GM18909 (cell line): ENCODE measurements at regions not wholly inside any gene's neighbourhood (a gene's known extent, or its start where the extent isn't known, plus 50 kb on each side); places are given as distances from the start of the nearest gene placed in this dataset.
"Not testable (repeated sequence)": the region's sequence is repeated elsewhere in the genome, so short reads cannot be mapped to it uniquely, and the experiment has no call there.

Experiments
- ATAC-seq: cut with Tn5 transposase; IDR thresholded peaks from one replicate; pipeline ENCODE4 v1.9.1; 2021; ENCODE audit warnings: mild to moderate bottlenecking; ENCODE audit not compliant: unreplicated experiment, poor library complexity

- no peak for ATAC-seq
Measured at GRCh38 chr4:66032571-66032970, 362.3 kb upstream of the EPHA5 start.

GRCh38 chr4:66028668-66029067 is 358.4 kb upstream of the EPHA5 start:
- ATAC-seq: no peak

- no peak for ATAC-seq
Measured at GRCh38 chr4:66023061-66023460, 352.8 kb upstream of the EPHA5 start.

DNA sequence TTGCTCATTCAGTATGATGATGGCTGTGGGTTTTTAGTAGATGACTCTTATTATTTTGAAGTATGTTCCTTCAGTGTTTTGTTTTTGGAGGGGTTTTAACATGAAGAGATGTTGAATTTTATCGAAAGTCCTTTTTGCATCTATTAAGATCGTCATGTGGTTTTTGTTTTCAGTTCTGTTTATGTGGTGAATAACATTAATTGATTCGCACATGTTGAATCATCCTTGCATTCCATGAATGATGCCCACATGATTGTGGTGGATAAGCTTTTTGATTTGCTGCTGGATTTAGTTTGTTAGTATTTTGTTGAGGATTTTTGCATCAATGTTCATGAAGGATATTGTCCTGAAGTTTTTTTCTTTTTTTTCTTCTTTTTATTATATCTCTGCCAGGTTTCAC is 347.4 kb upstream of the EPHA5 start:
- no peak for ATAC-seq

GRCh38 chr4:66016240-66016639 is 346.0 kb upstream of the EPHA5 start:
- ATAC-seq: no peak

- no peak for ATAC-seq
Measured at GRCh38 chr4:66014146-66014765, 344.0 kb upstream of the EPHA5 start.

GRCh38 chr4:66000510-66001117 is 330.3 kb upstream of the EPHA5 start:
- no peak for ATAC-seq

GRCh38 chr4:65999518-65999871 is 329.2 kb upstream of the EPHA5 start:
- ATAC-seq: no peak

DNA sequence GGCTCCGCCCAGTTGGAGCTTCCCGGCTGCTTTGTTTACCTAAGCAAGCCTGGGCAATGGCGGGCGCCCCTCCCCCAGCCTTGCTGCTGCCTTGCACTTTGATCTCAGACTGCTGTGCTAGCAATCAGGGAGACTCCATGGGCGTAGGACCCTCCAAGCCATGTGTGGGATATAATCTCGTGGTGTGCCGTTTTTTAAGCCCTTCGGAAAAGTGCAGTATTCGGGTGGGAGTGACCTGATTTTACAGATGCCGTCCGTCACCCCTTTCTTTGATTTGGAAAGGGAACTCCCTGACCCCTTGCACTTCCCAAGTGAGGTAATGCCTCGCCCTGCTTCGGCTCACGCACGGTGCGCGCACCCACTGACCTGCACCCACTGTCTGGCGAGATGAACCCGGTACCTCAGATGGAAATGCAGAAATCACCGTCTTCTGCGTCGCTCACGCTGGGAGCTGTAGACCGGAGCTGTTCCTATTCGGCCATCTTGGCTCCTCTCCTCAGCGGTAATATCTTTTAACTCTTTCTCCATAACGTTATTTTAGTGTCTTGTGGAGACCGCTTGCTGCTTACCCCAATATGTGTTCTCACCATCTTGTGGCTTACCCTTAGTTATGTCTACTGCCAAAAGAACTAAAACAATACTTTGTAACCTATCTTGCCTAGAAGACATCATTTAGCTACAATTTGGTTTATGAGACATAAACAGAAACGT is 328.7 kb upstream of the EPHA5 start:
- not testable (repeated sequence) for ATAC-seq

- ATAC-seq: no peak
Measured at GRCh38 chr4:65983061-65983460, 312.8 kb upstream of the EPHA5 start.

DNA sequence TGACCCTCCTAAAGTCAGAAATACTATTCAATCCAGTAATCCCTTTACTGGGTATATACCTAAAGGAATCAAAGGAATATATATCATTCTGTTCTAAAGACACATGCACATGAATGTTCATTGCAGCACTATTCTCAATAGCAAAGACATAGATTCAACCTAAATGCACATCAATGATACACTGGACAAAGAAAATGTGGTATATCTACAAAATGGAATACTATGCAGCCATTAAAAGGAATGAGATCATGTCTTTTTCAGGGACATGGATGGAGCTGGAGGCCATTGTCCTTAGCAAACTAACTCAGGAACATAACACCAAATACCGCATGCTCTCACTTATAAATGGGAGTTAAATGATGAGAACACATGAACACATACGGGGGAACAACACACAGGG is 306.0 kb upstream of the EPHA5 start:
- no peak for ATAC-seq

GRCh38 chr4:65973186-65973585 is 302.9 kb upstream of the EPHA5 start:
- no peak for ATAC-seq

DNA sequence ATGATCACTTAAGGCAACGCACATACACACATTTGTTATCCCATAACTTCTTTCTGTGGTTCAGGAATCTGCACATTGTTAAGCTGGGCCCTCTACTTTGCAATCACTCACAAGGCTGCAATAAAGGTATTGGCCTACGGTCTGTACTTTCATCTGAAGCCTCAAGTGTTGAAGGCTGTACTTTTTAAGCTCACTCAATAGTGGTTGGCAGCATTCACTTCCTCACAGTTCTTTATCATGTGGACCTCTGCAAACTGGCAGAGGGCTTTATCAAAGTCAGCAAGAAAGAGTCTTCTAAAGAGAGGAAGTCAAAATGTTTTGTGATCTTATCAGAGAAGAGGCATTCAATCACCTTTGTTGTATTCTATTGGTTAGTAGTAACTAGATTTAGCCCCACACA is 301.4 kb upstream of the EPHA5 start:
- no peak for ATAC-seq

DNA sequence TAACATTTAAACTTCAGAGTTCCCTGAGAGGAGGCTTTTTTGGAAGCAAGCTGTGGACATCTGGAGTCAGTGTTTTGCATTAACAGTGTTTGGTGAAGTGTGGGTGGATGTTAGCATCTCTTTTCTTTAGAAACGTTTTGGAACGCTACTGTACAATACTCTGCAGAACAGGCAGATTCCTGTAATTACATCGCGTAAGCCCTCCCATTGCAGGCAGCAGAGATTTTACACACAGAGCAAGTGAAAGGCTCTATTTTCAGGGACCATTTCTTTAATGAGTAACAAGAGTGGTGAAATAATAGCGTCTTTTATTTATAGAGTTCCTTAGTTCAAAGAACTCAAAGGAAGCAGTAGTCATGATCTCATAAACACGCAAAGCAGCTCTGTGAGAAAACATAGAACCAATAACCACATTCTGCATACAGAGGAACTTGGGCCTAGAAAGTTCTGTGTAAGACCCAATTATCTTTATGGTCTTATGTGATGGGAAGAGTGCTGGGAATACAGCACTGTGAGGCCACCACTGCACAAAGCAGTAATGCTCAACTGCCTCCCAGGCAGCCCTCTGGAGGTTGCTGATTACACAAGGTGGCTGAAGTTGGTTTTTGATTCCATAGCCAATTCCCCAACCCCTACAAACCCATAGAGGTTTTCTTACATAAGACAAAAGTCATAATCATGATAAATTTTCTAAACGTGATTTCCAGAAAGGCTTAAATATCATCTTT is 298.7 kb upstream of the EPHA5 start:
- ATAC-seq: no peak

DNA sequence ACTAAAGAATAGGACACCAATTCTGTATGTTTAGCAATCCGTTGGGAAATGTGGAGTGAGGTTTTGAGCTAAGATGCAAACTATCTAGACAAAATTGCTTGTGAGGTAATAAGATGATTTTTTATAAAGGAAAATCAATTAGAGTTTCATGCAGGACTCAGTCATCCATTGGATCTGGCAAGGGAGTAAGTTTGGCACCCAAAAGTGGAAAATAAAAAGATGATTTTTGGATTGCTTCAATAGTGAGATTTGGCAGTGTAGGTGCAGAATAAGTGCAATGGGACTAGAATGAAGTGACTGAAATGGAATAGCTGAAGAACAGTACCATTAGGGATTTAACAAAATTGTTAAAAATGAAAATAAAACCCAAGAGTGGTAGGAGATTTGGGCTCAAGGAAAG is 290.5 kb upstream of the EPHA5 start:
- no peak for ATAC-seq

DNA sequence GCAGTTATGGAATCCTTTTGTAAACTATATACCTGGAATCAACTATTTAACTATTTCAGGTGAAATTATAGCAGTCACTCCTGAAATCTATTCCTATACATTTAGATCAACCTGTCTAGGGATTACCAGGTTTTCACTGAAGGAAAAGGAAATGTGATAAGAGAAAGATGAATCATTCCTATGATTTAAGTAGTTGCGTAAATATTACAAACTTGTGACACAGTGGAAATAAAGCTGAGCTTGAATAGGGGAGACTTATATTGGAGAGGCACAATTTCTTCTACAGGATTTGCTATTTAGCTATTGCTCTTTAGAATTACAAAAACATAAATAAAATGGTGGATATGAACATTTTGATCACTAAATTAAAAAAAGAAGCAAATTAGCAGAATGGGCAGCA is 284.1 kb upstream of the EPHA5 start:
- no peak for ATAC-seq

DNA sequence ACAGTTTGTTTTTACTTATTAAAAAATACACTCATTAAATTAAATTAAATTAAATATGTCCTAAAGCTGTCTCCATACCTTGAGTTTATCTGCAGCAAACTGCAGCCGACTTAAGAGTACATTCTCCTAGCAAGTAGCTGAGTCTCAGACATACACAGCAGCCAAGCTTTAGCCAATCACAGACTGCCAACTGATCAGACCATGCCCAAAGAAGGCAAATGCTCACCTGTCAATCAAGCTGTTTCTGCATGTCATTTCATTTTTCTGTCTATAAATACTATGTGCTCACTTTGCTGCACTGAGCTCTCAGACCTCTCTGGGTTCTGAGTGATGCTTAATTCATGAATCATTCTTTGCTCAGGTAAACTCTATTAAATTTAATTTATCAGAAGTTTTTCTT is 280.9 kb upstream of the EPHA5 start:
- no peak for ATAC-seq

GRCh38 chr4:65943076-65943475 is 272.8 kb upstream of the EPHA5 start:
- no peak for ATAC-seq

- no peak for ATAC-seq
Measured at GRCh38 chr4:65924843-65925242, 254.6 kb upstream of the EPHA5 start.

GRCh38 chr4:65923616-65924015 is 253.3 kb upstream of the EPHA5 start:
- ATAC-seq: no peak

GRCh38 chr4:65921180-65921579 is 250.9 kb upstream of the EPHA5 start:
- no peak for ATAC-seq
